T47D (cell line): ENCODE measurements at regions not wholly inside any gene's neighbourhood (a gene's known extent, or its start where the extent isn't known, plus 50 kb on each side); places are given as distances from the start of the nearest gene placed in this dataset.
"Not testable (repeated sequence)": the region's sequence is repeated elsewhere in the genome, so short reads cannot be mapped to it uniquely, and the experiment has no call there.

Source experiments
- DNase-seq, 2 experiments: peaks; one replicate each; pipeline versions ENCODE4 v3.0.0 to v3.0.0-alpha.2; 2011 to 2012; ENCODE audit warnings: low read depth in 1 of 2, low spot score in 1 of 2
- JUND ChIP-seq: IDR thresholded peaks from 2 replicates; pipeline ENCODE4 v1.6.1; 2012; ENCODE audit warnings: low read depth
- in situ Hi-C: cut with HindIII; loops from 2 replicates; pipeline ENCODE4 v1.10.0; 2016; ENCODE audit warnings: low sequenced_read_pairs, low pct_unique_long_range_greater_than_20kb

DNA sequence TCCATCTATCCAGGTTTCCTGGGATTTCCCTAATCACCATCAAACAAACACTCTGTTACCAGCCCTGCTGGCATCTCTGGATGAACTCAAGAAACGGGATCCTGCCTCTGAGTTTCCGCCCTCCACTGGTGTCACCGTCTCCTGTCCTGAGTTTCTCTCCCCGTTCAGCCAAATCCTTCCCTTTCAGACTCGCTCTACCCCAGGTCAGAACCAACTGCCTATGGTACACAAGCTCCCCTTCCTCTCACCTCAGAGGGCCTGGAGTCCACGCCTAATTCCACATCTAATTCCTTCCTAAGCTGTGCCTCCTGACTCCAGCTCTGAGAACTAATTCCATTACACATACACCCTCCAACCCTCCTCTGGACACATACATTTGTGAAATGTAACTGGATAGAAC lies 96.1 kb downstream of the SHANK2 start:
- no peak for TF ChIP-seq JUND
- no peak for DNase-seq
- in situ Hi-C loops, result no loop called here

GRCh38 chr11:71155846-71156245 lies 96.5 kb downstream of the SHANK2 start:
- TF ChIP-seq JUND, result no peak
- no peak for DNase-seq

GRCh38 chr11:71154261-71154805 lies 98.0 kb downstream of the SHANK2 start:
- in situ Hi-C loops, result no loop called here
- TF ChIP-seq JUND, result no peak
- DNase-seq, result no peak

More at GRCh38 chr11:71155846-71156245, 96.5 kb downstream of the SHANK2 start:
- in situ Hi-C loops, result no loop called here

GRCh38 chr11:71153005-71153390 lies 99.4 kb downstream of the SHANK2 start:
- in situ Hi-C loops, result no loop called here
- no peak for TF ChIP-seq JUND
- peak in 1 of 2 experiments; percentile 16 for DNase-seq

DNA sequence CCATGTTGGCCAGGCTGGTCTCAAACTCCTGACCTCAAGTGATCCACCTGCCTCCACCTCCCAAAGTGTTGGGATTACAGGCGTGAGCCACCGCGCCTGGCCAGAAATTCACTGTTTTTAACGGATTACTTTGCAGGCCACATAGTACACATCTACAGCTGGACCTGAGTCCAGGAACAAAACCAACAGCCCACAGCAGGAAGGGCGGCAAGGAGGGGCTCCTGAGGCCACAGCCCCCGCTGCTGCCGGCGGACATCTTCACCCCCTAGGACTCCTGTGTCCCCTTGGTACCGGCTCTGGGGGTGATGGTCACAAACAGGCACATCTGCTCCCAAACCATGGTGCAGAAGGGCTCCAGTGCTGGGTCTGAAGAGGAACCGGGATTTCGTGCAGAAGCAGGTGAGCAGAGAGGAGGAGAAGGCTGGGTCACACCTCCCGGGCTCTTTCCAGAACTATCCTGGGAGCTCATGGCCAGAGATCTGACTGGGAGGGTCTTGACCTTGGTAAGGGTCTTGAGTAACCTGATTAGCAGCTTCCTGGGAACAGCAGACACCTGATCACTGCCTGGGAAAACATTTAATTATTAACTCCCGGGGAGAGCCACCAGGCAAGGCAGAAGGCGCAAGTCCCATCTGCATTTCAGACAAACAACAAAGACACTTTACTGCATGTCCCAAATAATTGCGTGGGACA lies 99.9 kb downstream of the SHANK2 start:
- DNase-seq, in situ Hi-C loops: not testable (repeated sequence)

- in situ Hi-C loops, result no loop called here
- TF ChIP-seq JUND, result no peak
- no peak for DNase-seq
These were observed 100.8 kb downstream of the SHANK2 start for GRCh38 chr11:71151561-71151960.

DNA sequence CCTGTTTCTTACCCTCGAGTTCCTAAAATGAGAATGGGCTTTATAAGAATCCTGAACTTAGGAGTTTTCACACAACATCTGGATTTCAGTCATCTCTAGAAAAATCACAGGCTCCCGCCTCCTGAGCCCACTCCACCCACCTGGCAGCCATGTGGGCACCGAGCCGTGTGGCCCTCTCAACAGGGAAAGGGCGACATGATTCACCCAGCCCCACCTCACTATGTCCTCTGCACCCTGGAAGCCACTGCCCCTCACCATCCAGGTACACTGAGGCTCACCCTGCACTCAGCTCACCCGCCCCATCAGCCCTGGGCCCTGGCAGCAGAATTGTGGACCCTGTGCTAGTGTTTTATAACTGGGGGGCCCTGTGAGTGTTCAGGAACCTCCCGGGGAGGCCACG lies 101.5 kb downstream of the SHANK2 start:
- TF ChIP-seq JUND, result no peak
- DNase-seq, result no peak
- in situ Hi-C loops, result no loop called here

DNA sequence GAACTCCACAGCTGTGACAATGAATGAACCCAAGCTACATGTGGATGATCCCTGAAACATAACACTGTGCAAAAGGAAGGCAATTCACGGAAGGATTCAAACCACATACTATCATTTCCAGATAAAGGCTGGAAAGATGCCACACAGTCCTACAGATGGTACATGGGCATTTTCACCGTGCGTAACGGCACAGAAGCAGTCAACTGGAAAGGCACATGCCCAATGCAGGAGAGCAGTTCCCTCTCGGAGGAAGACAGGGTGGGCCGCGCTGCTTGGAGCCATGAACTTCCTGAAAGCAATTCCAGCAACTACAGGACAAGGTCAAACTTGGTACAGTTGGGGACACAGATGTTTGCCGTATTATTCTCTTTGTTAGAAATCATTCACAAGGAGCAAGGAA lies 103.7 kb downstream of the SHANK2 start:
- no peak for DNase-seq
- TF ChIP-seq JUND, result no peak
- in situ Hi-C loops, result no loop called here

DNA sequence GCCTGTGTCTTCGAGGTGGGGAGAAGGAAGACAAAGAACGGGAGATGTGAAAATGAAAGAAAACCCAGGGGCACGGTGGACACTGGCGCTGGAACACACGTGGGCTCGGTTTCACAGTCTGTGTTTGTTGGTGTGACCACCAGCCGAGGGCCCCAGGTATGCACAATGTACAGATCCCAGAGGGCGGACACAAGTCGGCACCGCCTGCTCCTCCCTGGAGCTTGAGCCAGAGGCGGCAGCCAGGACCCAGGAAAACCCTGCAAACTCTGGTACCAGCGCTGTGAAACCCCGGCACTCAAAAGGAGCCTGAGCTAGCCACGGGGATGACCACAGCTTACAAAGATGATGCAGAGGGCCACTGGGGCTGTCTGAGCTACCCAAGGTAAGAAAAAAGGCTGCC lies 105.0 kb downstream of the SHANK2 start:
- in situ Hi-C loops, result no loop called here
- DNase-seq, result no peak

DNA sequence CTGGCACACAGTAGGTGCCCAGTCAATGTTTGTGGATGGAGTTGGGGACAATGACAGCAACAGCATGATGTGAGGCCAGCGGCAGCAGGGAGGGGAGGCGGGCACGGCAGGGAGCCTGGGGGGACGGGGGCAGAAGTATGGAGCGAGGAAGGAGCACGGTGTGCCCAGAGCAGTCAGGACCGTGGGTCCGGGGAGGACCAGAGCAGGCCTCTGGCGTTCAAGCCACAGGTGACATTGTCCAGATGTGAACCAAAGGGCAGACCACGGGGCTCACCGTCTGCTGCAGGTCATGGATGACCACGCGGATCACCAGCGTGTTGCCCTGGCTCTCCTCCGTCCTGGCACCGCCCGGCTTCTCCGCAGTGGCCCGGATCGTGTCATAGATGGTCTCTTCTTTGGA lies 105.5 kb downstream of the SHANK2 start:
- DNase-seq, result no peak
- in situ Hi-C loops, result no loop called here
- TF ChIP-seq JUND, result no peak

More for the DNA sequence above, 105.0 kb downstream of the SHANK2 start:
- no peak for TF ChIP-seq JUND

DNA sequence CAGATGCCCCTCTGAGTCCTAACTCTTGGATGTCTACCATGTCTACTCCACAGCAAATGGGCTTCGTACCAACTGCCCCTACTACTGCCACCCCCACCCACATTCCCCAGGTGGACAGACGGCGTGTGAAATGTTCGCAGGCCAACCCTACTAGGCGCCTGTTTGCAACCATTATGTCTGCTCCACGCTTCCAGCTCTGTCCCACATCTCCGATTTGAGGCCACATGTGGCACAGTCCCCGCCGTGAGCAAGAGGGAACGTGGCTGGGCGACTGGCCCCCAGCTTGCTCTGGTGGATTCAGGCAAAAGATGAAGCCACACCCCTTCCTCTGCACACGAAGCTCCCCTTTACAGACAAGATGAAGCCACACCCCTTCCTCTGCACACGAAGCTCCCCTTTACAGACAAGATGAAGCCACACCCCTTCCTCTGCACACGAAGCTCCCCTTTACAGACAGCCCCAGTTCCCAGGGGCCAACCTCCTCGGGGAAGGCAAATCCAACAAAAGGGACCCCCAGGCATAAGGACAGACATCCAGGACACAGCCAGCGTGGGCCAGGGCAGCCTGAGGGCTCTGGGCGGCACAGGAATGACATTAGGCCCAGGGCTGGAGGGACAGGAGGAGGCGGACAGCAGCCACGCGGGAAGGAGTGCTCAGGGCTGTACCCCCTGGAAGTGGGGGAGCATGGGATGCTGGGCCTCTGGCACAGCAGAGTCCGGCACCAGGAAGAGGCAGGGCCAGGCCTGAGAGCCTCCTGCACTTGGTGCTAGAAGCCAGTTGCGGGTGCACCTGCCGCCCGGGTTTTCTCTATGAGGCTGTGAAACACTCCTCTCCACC lies 106.2 kb downstream of the SHANK2 start:
- in situ Hi-C loops, result no loop called here
- no peak for DNase-seq
- TF ChIP-seq JUND, result no peak

- TF ChIP-seq JUND, result no peak
- DNase-seq, result no peak
- in situ Hi-C loops, result no loop called here
These were observed 107.0 kb downstream of the SHANK2 start for GRCh38 chr11:71145368-71145767.

DNA sequence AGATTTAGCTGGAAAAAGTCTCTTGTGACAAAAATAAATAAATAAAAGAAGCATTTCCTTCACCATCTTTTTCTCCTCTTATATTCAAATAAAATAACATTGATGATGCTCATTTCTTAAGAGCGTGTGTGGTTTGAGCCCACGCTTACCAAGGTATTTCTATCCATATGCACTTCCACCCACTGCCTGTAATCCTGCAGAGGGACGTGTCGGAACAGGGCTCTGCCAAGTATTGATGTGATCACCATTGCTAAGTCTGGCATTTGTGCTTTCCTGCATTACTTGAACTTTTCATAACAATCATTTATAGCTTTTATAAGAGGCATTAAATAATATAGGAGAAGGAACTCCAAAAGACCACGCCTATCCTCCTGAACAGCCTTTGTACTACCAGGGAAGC lies 107.6 kb downstream of the SHANK2 start:
- no peak for TF ChIP-seq JUND
- no peak for DNase-seq
- in situ Hi-C loops, result no loop called here
